ENCODE measurements at regions not wholly inside any gene's neighbourhood (a gene's known extent, or its start where the extent isn't known, plus 50 kb on each side); places are given as distances from the start of the nearest gene placed in this dataset.

DNA sequence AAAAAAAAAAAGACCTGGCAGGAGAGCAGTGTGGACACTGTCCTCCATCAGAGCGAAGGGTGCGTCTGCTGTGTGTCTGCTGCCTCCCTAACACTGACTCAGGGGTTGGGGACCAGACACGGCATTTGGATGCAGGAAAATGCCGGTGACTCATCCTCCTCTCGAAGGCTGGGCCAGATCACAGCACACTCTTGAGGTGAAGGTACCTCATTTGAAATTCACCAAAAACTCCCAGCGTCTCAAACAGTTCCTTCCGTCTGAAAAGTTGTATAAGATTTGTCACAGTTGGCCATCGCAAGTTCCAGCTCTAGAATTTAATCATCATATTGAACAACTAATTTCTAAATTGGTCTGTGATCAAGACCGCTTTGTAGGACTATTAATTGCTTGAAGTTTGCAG is 118.1 kb upstream of the LYZL2 start:
- ATAC-seq, result no peak

DNA sequence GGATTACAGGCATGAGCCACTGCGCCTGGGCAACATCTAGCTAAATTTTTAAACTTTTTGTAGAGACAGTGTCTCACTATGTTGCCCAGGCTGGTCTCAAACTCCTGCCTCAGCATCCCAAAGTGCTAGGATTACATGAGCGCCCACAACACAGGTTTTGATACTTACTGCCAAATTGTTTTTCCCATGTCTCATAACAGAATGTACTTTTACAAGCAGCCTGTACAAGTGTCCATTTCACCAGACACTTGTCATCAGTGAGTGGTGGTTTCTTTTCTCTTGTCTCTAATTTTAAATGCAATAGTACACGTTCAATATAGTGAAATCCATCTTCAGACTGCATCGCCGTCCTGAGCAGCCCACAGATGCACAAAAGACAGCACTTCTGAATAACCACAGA is 116.4 kb upstream of the LYZL2 start:
- Histone ChIP-seq H3K36me3 (replicated peaks in 1 of 2; ENCODE audit: control insufficient read depth in 1 of 2, insufficient read depth in 2 of 2, low read length in 2 of 2) (no peaks in the 10 kb centered on the region), H3K4me2 (ENCODE audit: low read depth, low read length) (no peak overlapping the region), H3K4me3 (replicated peaks in 1 of 3; ENCODE audit: insufficient read depth in 1 of 3, low read depth in 2 of 3, low read length in 3 of 3) (no peak overlapping the region), H3K9me3 (ENCODE audit: low read length) (no peaks in the 10 kb centered on the region), H3K27ac (ENCODE audit: extremely low read length, insufficient read depth, low read length) (no peak overlapping the region), H2AFZ (ENCODE audit: low read length) (no peak overlapping the region), H3K4me1 (ENCODE audit: insufficient read depth, low read length) (no peaks in the 10 kb centered on the region), H3K27me3 (ENCODE audit: control insufficient read depth in 1 of 2, insufficient read depth in 2 of 2, low read length in 2 of 2) (peaks cover 1 to 16% of the 10 kb centered on the region in 2 experiments; a peak in 3 of 5 replicates), H3K9ac (ENCODE audit: insufficient read depth, low read depth, low read length) (no peak overlapping the region), H3K79me2 (ENCODE audit: insufficient read depth, low read length) (no peaks in the 10 kb centered on the region), H4K20me1 (ENCODE audit: insufficient read depth, low read length) (no peaks in the 10 kb centered on the region)
- ChIA-PET CTCF (ENCODE audit: low intra/inter-chr PET ratio, low total read pairs) (no interaction called here), POLR2A (no interaction called here)
- no peak for ATAC-seq
- intact Hi-C loops (cut with micrococcal nuclease; ENCODE audit: unreplicated experiment), result no loop called here
- no TSS peak for BruUV-seq (replicated peaks)
- no peak for DNase-seq (ENCODE audit: low spot score)
- 31% methylated on average over 4 of the region's 5 CpGs for WGBS (ENCODE audit: low lambda C conversion rate)
- no peak for FAIRE-seq
- in situ Hi-C loops (cut with HindIII; ENCODE audit: extremely low pct_ligation_motif_present, low pct_unique_long_range_greater_than_20kb), result no loop called here
- TF ChIP-seq FOXP1 (IDR thresholded peaks at IDR 0.05) (no peak), FOXP1 (CRISPR knock-in tag; IDR thresholded peaks at IDR 0.05) (no peak), REXO4 (CRISPR knock-in tag; IDR thresholded peaks at IDR 0.05; ENCODE audit: borderline replicate concordance) (no peak), BRD4 (CRISPR knock-in tag; IDR thresholded peaks at IDR 0.05) (no peak), ZSCAN22 (CRISPR knock-in tag; IDR thresholded peaks at IDR 0.05) (no peak), ZNF333 (CRISPR knock-in tag; IDR thresholded peaks at IDR 0.05; ENCODE audit: borderline replicate concordance) (no peak), ZNF251 (CRISPR knock-in tag; IDR thresholded peaks at IDR 0.05) (no peak), SPEN (CRISPR knock-in tag; IDR thresholded peaks at IDR 0.05; ENCODE audit: low read depth) (no peak), ZNF230 (CRISPR knock-in tag; IDR thresholded peaks at IDR 0.05) (no peak)
- TF ChIP-seq, protein P1, sequence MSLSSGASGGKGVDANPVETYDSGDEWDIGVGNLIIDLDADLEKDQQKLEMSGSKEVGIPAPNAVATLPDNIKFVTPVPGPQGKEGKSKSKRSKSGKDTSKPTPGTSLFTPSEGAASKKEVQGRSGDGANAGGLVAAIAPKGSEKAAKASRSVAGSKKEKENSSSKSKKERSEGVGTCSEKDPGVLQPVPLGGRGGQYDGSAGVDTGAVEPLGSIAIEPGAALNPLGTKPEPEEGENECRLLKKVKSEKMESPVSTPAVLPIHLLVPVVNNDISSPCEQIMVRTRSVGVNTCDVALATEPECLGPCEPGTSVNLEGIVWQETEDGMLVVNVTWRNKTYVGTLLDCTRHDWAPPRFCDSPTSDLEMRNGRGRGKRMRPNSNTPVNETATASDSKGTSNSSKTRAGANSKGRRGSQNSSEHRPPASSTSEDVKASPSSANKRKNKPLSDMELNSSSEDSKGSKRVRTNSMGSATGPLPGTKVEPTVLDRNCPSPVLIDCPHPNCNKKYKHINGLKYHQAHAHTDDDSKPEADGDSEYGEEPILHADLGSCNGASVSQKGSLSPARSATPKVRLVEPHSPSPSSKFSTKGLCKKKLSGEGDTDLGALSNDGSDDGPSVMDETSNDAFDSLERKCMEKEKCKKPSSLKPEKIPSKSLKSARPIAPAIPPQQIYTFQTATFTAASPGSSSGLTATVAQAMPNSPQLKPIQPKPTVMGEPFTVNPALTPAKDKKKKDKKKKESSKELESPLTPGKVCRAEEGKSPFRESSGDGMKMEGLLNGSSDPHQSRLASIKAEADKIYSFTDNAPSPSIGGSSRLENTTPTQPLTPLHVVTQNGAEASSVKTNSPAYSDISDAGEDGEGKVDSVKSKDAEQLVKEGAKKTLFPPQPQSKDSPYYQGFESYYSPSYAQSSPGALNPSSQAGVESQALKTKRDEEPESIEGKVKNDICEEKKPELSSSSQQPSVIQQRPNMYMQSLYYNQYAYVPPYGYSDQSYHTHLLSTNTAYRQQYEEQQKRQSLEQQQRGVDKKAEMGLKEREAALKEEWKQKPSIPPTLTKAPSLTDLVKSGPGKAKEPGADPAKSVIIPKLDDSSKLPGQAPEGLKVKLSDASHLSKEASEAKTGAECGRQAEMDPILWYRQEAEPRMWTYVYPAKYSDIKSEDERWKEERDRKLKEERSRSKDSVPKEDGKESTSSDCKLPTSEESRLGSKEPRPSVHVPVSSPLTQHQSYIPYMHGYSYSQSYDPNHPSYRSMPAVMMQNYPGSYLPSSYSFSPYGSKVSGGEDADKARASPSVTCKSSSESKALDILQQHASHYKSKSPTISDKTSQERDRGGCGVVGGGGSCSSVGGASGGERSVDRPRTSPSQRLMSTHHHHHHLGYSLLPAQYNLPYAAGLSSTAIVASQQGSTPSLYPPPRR (CRISPR knock-in tag; IDR thresholded peaks at IDR 0.05; ENCODE audit: borderline replicate concordance), result no peak

More for the DNA sequence above, 118.1 kb upstream of the LYZL2 start:
- no peak overlapping the region for H3K4me2 ChIP-seq (ENCODE audit: low read depth, low read length)
- no peaks in the 10 kb centered on the region for H4K20me1 ChIP-seq (ENCODE audit: insufficient read depth, low read length)
- in situ Hi-C loops (cut with HindIII; ENCODE audit: extremely low pct_ligation_motif_present, low pct_unique_long_range_greater_than_20kb) (no loop called here), intact Hi-C loops (cut with micrococcal nuclease; ENCODE audit: unreplicated experiment) (no loop called here)
- H3K27me3 ChIP-seq (ENCODE audit: control insufficient read depth in 1 of 2, insufficient read depth in 2 of 2, low read length in 2 of 2), result peaks cover 1 to 32% of the 10 kb centered on the region in 2 experiments; a peak in 4 of 5 replicates
- H3K4me1 ChIP-seq (ENCODE audit: insufficient read depth, low read length), result no peaks in the 10 kb centered on the region
- no peak for DNase-seq (ENCODE audit: low spot score)
- no peak overlapping the region for H3K27ac ChIP-seq (ENCODE audit: extremely low read length, insufficient read depth, low read length)
- no peaks in the 10 kb centered on the region for H3K9me3 ChIP-seq (ENCODE audit: low read length)
- ChIA-PET POLR2A (no interaction called here), CTCF (ENCODE audit: low intra/inter-chr PET ratio, low total read pairs) (no interaction called here)
- no peak overlapping the region for H2AFZ ChIP-seq (ENCODE audit: low read length)
- no peak for TF ChIP-seq ZNF383 (CRISPR knock-in tag; IDR thresholded peaks at IDR 0.05; ENCODE audit: borderline replicate concordance)
- no peak for TF ChIP-seq ZNF543 (CRISPR knock-in tag; IDR thresholded peaks at IDR 0.05)
- no peak for TF ChIP-seq SATB2 (CRISPR knock-in tag; IDR thresholded peaks at IDR 0.05)
- no peak for TF ChIP-seq ZNF841 (CRISPR knock-in tag; IDR thresholded peaks at IDR 0.05; ENCODE audit: borderline replicate concordance)
- TF ChIP-seq, protein P2, sequence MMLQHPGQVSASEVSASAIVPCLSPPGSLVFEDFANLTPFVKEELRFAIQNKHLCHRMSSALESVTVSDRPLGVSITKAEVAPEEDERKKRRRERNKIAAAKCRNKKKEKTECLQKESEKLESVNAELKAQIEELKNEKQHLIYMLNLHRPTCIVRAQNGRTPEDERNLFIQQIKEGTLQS (CRISPR knock-in tag; IDR thresholded peaks at IDR 0.05), result no peak
- no peak for TF ChIP-seq ZNF207 (IDR thresholded peaks at IDR 0.05; ENCODE audit: borderline replicate concordance)
- TF ChIP-seq, protein P3, sequence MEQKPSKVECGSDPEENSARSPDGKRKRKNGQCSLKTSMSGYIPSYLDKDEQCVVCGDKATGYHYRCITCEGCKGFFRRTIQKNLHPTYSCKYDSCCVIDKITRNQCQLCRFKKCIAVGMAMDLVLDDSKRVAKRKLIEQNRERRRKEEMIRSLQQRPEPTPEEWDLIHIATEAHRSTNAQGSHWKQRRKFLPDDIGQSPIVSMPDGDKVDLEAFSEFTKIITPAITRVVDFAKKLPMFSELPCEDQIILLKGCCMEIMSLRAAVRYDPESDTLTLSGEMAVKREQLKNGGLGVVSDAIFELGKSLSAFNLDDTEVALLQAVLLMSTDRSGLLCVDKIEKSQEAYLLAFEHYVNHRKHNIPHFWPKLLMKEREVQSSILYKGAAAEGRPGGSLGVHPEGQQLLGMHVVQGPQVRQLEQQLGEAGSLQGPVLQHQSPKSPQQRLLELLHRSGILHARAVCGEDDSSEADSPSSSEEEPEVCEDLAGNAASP (CRISPR knock-in tag; IDR thresholded peaks at IDR 0.05; ENCODE audit: borderline replicate concordance), result no peak
- TF ChIP-seq SOX5 (CRISPR knock-in tag; IDR thresholded peaks at IDR 0.05; ENCODE audit: borderline replicate concordance), result no peak
- no peaks in the 10 kb centered on the region for H3K36me3 ChIP-seq (replicated peaks in 1 of 2; ENCODE audit: control insufficient read depth in 1 of 2, insufficient read depth in 2 of 2, low read length in 2 of 2)
- no peak overlapping the region for H3K4me3 ChIP-seq (replicated peaks in 1 of 3; ENCODE audit: insufficient read depth in 1 of 3, low read depth in 2 of 3, low read length in 3 of 3)
- BruUV-seq (replicated peaks), result no TSS peak
- no peak overlapping the region for H3K9ac ChIP-seq (ENCODE audit: insufficient read depth, low read depth, low read length)
- 48% methylated on average over 8 of the region's 9 CpGs for WGBS (ENCODE audit: low lambda C conversion rate)
- no peak for FAIRE-seq
- no peaks in the 10 kb centered on the region for H3K79me2 ChIP-seq (ENCODE audit: insufficient read depth, low read length)

Measured in HepG2 (cell line).